ENCODE measurements at regions not wholly inside any gene's neighbourhood (a gene's known extent, or its start where the extent isn't known, plus 50 kb on each side); places are given as distances from the start of the nearest gene placed in this dataset.

- TF ChIP-seq CTCF (IDR thresholded peaks at IDR 0.05) (no peak), POLR2AphosphoS5 (IDR thresholded peaks at IDR 0.05) (no peak), EP300 (IDR thresholded peaks at IDR 0.05) (no peak), POLR2A (IDR thresholded peaks at IDR 0.05) (no peak)
Observed at GRCh38 chr7:156175003-156175402, 362.7 kb upstream of the SHH start.
